Hematopoietic multipotent progenitor cell treated with erythropoietin and hydrocortisone succinate and interleukin-3 and kit ligand, for 4 days (in vitro differentiated cells): ENCODE measurements at regions not wholly inside any gene's neighbourhood (a gene's known extent, or its start where the extent isn't known, plus 50 kb on each side); places are given as distances from the start of the nearest gene placed in this dataset.
"Not testable (repeated sequence)": the region's sequence is repeated elsewhere in the genome, so short reads cannot be mapped to it uniquely, and the experiment has no call there.

Experiments used
- DNase-seq: peaks from one replicate; pipeline ENCODE4 v3.0.0-alpha.2; 2015

DNA sequence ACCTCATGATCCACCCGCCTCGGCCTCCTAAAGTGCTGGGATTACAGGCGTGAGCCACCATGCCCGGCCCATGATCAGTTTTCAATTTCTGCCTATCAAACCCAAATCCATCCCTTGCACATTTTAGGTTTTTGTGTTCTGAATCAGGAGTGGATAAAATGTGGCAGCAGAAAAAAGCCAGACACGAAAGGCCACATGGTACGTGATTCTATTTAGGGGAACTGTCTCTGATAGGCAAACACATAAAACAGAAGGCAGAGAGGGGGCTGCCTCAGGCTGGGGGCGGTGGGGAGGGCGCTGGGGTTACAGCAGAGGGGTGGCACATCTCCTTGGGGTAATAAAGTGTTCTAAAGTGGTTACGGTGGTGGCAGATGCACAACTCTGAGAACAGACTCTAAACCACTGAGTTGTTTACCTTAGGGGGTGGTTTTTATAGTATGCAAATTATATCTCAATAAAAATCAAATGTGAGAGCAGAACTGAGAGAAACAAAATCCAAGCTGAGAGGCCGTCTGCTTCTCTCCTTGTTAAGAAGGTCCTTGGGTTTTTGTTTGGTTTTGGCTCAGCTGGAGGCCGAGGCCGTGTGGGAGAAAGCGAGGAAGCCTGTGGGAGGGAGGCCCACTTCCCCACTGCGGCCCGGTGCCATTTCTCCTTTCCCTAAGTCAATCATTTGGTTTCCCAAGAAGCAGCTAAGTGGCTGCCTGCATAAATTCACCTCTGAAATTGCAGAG, 78.0 kb downstream of the SOWAHC start:
- no peak for DNase-seq

GRCh38 chr2:109692831-109693230, 78.7 kb downstream of the SOWAHC start:
- not testable (repeated sequence) for DNase-seq

DNA sequence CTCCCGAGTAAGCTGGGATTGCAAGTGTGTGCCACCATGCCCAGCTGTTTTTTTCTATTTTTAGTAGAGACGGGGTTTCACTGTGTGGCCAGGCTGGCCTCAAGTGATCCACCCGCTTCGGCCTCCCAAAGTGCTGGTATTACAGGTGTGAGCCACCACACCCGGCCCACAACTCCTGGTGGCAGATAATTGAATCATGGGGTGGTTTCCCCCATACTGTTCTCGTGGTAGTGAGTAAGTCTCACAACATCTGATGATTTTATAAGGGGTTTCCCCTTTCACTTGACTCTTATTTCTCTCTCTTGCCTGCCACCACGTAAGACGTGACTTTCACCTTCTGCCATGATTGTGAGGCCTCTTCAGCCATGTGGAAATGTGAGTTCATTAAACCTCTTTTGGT, 79.1 kb downstream of the SOWAHC start:
- not testable (repeated sequence) for DNase-seq

- no peak for DNase-seq
Measured at GRCh38 chr2:109694190-109694589, 80.0 kb downstream of the SOWAHC start.

- DNase-seq: no peak
Measured at GRCh38 chr2:109695290-109695689, 81.1 kb downstream of the SOWAHC start.

DNA sequence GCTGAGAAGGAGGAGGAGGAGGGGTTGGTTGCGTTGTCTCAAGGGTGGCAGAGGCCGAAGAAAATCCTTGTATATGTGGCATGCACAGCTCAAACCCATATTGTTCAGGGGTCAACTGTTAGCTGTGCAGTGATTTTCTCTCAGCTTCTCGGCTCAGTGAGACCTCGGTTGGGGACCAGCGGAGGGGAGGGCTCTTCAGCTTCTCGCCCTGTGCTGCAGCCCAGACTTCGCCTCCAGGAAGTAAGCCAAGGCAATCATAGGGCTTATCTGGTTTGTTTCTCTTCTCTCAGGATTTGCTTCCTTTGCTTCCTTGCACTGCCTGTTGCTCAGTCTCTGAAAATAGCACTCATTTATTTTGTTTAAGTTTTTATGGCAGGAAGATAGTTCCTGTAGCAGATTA, 85.5 kb downstream of the SOWAHC start:
- DNase-seq: no peak

GRCh38 chr2:109700680-109701274, 86.6 kb downstream of the SOWAHC start:
- DNase-seq: no peak

DNA sequence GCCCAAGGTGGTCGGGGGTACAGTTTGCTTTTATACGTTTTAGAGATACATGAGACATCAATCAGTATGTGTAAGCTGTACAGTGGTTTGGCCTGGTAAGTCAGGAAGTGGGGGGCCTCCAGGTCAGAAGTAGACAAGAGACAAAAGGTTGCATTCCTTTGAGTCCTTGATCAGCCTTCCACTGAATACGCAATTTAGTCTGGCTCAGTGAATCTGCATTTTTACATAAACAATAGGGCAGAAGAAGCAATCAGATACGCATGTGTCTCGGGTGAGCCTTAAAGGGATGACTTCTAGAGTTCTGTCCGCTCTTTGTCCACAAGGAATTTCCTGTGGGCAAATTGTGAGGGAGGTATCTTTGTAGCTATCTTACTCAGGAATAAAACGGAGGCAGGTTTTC, 87.2 kb downstream of the SOWAHC start:
- no peak for DNase-seq

GRCh38 chr2:109702250-109702985, 88.3 kb downstream of the SOWAHC start:
- DNase-seq: no peak

- DNase-seq: no peak
Measured at GRCh38 chr2:109703077-109703476, 88.9 kb downstream of the SOWAHC start.

DNA sequence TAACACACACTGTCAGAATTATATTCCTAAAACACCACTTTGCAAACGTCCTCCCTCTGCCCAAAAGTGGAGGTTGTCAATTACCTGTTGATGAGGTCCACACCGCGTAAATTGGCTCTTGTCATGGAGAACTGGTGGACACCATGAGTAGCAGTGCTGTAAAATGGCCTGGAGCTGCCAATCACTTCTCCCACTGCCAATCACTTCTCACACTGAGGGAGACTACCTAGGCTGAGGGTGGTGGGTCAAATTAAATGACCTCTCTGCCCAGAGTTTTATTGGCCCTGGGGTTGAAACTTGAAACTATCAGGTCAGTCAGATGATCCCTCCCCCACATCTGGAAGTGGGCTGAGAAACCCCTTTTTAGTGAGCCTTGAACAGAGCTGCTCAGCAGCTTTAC, 89.6 kb downstream of the SOWAHC start:
- DNase-seq: no peak

DNA sequence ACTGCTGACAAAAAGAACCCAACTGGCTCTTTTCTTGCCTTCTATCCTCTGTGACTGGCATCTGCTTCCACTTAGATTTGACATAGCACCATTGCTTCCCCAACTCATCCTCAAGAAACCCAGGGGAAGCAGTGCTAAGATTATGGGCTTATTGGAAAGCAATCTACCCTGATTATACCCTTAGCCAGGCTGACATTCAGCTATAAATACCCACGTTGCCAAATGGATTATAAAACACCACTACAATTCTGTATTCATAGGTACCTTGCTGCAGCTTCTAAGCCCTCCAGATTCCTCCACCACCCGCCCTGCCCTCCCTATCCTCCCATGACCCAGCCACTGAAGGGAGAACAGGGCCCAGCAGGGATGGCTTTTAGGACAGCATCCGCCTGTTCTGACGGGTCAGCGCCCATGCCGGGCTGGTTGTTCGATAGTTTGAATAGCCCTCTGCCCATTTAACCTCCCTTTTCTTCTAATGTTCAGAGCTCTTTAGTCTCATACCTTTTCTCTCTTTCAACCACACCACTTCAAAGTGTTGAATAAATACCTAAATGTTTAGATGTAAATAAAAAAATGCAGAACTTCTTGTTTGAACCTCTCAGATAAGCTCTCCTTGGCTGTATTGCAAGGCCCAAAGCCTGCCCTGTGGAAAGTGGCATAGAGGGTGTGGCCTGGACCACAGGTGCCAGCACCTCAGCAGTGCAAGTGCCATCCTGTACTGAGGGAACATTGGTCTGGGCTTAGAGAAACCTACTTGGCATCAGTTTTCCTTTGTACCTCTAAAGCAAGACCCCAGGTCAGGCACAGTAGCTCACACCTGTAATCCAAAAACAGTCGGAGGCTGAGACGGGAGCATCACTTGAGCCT, 86.6 kb upstream of the RGPD5 start:
- no peak for DNase-seq

DNA sequence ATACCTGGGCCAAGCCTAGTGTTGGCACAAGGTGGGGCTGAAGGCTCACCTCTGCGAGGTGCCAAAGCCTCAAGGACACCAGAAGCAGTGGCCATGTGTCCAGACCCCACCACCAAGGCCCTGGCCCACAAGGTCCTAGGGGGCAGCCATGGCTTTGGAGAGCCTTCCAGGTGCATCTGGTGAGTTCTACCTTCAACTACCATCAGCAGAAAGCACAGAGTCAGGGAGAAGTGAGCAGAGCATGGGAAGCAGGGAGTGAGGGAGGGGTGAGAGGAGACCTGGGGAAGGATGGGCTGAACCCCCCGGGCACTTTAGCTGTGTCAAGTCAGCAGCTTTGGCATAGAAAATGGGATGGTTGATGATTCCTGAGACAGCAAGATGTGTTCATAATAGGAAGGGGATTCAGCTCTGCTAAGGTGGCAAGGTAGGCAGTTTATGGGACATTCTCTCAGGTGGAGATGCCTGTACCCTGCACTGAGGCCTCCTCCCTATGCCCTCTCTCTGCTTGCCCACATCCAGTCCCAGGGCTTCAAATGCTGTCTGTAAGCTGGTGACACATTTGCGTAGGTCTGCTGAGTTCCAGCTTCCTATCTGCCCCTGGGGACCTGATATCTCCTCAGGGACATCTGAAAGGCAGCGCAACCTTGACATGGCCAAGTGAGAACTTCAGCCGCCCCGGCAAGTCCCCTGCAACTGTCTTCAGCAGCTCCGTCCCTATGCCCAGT, 83.4 kb upstream of the RGPD5 start:
- no peak for DNase-seq

DNA sequence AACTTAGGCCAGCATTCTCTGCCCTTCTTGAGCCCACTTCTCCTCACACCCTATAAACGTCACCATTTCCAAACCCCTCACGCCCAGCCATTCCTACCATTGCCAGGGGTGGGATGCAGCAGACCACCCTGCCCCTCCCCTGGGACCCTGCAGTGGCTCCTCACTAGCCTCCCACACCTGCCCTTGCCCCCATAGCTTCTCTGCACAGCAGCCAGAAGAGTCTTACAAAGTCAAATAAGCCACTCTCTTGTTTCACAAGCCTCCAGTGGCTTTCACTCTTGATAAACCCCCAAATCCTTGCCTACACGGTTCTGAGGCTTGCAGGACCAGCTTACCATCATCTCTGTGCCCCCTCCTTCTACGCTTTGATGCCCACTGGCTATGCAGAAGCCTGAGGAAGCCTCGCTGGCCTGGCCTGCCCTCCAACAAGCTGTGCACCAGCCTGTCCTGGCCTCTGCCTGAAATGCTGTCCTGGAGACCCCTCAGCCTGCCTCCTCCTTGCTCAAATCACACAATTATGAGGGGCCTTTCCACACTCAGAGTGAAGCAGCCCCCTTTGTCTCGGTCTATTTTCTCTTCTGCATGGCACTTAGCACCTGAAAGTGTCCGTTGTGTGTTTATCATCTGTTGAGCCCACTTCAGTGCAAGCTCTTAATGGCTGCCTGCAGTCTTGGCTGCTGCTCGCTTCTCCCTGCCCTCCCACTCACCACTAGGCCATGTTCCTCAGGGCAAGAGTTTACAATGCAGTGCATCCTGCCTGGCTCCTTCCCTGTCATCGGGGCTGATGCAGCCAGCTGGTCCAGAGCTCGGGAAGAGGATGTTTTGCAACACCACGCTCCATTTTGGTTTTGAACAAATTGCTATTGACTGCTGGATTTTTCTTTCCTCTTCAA, 82.6 kb upstream of the RGPD5 start:
- DNase-seq: no peak

- no peak for DNase-seq
Measured at GRCh38 chr2:109712123-109712449, 82.0 kb upstream of the RGPD5 start.

- DNase-seq: no peak
Measured at GRCh38 chr2:109712746-109713145, 81.4 kb upstream of the RGPD5 start.

- DNase-seq: no peak
Measured at GRCh38 chr2:109715313-109715805, 78.7 kb upstream of the RGPD5 start.

DNA sequence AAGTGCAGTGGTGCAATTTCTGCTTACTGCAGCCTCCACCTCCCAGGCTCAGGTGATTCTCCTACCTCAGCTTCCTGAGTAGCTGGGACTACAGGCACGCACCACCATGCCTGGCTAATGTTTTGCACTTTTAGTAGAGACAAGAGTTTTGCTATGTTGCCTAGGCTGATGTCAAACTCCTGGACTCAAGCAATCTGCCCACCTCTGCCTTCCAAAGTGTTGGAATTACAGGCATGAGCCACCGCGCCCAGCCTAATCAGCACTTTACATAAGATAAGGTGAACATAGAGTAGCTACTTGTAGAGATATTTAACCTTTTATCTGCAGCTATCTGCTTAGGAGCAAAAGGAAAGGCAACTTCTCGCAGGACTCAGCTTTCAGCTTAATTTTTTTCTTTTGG, 77.5 kb upstream of the RGPD5 start:
- not testable (repeated sequence) for DNase-seq

- no peak for DNase-seq
Measured at GRCh38 chr2:109718139-109718538, 76.0 kb upstream of the RGPD5 start.

DNA sequence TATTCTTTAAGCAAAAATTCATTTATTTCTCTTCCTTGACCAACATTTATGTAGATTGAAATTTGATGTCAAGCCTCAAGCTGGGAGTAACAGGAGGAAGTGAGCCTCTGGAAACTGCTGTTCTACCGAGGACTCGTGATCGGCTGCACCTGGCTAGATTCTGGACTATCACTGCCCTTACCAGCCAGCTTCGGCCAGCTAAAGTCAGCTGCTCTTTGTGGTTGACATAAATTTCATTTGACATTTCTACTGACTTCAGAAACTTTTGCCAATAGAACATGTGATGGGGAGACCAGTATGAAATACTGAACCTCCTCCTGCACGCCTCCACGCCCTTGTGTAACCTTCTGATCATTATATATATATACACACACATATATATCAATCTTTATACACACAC, 74.2 kb upstream of the RGPD5 start:
- DNase-seq: no peak

GRCh38 chr2:109720380-109721106, 73.6 kb upstream of the RGPD5 start:
- no peak for DNase-seq
